ENCODE measurements at regions not wholly inside any gene's neighbourhood (a gene's known extent, or its start where the extent isn't known, plus 50 kb on each side); places are given as distances from the start of the nearest gene placed in this dataset.

DNA sequence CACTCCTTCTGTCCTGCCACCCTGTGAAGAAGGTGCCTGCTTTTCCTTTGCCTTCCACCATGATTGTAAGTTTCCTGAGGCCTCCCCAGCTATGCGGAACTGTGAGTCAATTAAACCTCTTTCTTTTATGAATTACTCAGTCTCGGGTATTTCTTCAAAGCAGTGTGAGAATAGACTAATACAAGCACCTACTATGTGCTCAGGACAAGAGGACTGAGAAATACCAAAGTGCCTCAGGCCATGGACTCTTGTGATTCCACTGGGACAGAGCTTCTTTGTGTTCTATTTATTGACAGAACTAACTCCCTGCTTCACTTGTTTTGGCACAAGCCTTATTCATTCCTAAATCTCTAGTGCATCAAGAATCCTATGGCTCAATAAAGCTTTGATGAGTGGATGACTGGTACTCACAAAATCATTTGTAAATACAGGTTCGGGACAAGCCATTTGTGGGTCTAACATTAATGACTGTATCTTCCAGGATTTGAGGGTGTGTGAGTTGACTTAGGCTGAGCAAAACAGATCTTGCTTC is 204.2 kb downstream of the PDCD6IP start:
- DNase-seq (ENCODE audit: low spot score, unreplicated experiment): no peak
- TF ChIP-seq, protein P1, sequence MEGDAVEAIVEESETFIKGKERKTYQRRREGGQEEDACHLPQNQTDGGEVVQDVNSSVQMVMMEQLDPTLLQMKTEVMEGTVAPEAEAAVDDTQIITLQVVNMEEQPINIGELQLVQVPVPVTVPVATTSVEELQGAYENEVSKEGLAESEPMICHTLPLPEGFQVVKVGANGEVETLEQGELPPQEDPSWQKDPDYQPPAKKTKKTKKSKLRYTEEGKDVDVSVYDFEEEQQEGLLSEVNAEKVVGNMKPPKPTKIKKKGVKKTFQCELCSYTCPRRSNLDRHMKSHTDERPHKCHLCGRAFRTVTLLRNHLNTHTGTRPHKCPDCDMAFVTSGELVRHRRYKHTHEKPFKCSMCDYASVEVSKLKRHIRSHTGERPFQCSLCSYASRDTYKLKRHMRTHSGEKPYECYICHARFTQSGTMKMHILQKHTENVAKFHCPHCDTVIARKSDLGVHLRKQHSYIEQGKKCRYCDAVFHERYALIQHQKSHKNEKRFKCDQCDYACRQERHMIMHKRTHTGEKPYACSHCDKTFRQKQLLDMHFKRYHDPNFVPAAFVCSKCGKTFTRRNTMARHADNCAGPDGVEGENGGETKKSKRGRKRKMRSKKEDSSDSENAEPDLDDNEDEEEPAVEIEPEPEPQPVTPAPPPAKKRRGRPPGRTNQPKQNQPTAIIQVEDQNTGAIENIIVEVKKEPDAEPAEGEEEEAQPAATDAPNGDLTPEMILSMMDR (IDR thresholded peaks at IDR 0.05; ENCODE audit: unreplicated experiment): no peak
- peaks cover 41% of the 10 kb centered on the region for H3K27me3 Mint-ChIP-seq
- no peaks in the 10 kb centered on the region for H3K9me3 Mint-ChIP-seq (ENCODE audit: low read depth)
- H3K4me3 Mint-ChIP-seq (ENCODE audit: low read depth): no peak overlapping the region
- H3K36me3 Mint-ChIP-seq (ENCODE audit: insufficient read depth): no peaks in the 10 kb centered on the region
- H3K4me1 Mint-ChIP-seq (ENCODE audit: low read depth): peaks cover 3% of the 10 kb centered on the region
- H3K27ac Mint-ChIP-seq: no peak overlapping the region

DNA sequence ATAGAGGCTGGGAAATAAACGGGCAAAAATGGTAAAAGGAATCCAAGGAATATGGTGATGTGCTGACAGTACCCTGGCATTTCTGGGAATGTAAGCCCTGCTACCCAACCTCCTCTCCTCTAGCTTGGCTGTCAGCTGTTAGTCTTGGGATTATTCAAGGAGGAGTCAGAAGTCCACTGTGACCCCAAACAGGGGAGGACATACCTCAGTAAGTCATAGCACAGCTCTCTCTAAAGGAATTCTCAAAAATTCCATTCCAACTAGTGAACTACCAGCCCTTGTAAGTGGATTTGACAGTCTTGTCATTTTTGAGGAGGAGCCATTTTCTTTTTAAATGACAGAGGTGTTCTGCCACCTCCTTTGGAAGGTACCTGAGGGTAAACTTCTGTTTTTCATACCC is 207.5 kb downstream of the PDCD6IP start:
- Mint-ChIP-seq H3K4me3 (ENCODE audit: low read depth) (no peak overlapping the region), H3K36me3 (ENCODE audit: insufficient read depth) (no peaks in the 10 kb centered on the region), H3K27ac (no peak overlapping the region), H3K4me1 (ENCODE audit: low read depth) (peaks cover 2% of the 10 kb centered on the region), H3K27me3 (peaks cover 49% of the 10 kb centered on the region), H3K9me3 (ENCODE audit: low read depth) (no peaks in the 10 kb centered on the region)
- TF ChIP-seq, protein P1 (IDR thresholded peaks at IDR 0.05; ENCODE audit: unreplicated experiment): no peak
- DNase-seq (ENCODE audit: low spot score, unreplicated experiment): no peak

DNA sequence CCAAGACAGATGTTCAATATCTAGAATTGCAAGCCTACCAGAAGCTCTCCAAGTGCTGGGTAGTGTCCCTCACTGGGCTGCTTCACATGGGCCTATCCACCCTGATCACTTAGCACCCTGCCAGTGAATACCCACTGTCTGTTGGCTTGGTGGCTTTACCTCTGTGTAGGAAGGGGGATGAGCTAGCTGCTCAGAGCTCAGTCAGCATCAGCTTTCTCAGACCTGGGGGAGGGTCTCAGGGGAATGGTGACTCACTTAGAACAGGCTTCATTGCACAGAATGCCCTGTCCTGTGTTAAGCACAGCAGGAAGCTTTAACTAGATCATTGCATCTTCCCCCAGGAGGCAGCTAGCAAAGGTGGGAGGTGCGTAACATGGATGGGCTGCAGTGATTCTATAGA is 209.8 kb downstream of the PDCD6IP start:
- H3K27me3 Mint-ChIP-seq: peaks cover 49% of the 10 kb centered on the region
- no peak overlapping the region for H3K27ac Mint-ChIP-seq
- DNase-seq (ENCODE audit: low spot score, unreplicated experiment): no peak

DNA sequence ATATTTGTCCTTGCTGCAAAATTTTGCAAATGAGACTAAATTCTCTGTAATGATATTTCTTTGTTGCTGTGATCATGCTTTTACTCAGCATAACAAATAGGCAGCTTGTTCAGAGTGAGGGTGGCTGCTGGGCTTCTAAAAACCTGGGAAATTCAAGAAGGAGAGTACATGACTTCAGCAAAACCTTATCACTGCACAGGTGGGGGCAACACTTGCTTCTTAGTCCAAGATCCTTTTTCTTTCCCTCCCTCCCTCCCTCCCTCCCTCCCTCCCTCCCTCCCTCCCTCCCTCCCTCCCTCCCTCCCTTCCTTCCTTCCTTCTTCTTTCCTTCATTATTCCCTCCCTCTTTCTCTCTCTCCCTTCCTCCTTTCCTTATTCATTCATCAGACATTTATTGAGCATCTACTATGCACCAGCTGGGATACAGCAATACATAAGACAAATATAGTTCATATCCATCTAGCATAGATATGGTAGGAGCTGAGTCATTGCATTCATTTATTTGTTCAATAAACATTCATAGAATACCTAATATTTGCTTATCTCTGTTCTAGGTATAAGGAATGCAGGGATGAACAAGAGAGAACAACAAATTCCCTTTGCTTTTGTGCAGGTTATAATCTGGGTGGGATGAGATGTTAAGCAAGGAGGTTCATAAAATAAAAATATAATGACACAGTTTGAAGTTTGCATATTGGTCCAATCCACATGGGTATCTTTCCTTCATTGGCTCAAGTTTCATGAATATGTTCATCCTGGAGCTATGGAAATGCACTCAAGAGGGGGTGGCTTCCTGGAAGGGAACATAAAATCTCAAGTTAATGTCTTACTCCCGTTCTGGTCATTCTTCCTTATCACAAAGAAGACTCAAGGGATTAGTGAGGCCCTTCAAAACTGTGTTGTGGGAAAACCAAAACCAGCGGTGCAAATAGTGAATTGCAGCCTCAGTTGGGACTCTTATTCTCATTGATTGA is 210.7 kb downstream of the PDCD6IP start:
- TF ChIP-seq, protein P1 (IDR thresholded peaks at IDR 0.05; ENCODE audit: unreplicated experiment): no peak
- Mint-ChIP-seq H3K36me3 (ENCODE audit: insufficient read depth) (no peaks in the 10 kb centered on the region), H3K27me3 (peaks cover 43% of the 10 kb centered on the region), H3K27ac (no peak overlapping the region), H3K9me3 (ENCODE audit: low read depth) (no peaks in the 10 kb centered on the region), H3K4me1 (ENCODE audit: low read depth) (peaks cover 13% of the 10 kb centered on the region), H3K4me3 (ENCODE audit: low read depth) (no peak overlapping the region)
- DNase-seq (ENCODE audit: low spot score, unreplicated experiment): no peak

More for the DNA sequence above, 209.8 kb downstream of the PDCD6IP start:
- TF ChIP-seq, protein P1 (IDR thresholded peaks at IDR 0.05; ENCODE audit: unreplicated experiment): no peak
- H3K36me3 Mint-ChIP-seq (ENCODE audit: insufficient read depth): no peaks in the 10 kb centered on the region
- no peak overlapping the region for H3K4me3 Mint-ChIP-seq (ENCODE audit: low read depth)
- H3K9me3 Mint-ChIP-seq (ENCODE audit: low read depth): no peaks in the 10 kb centered on the region
- H3K4me1 Mint-ChIP-seq (ENCODE audit: low read depth): peaks cover 7% of the 10 kb centered on the region

DNA sequence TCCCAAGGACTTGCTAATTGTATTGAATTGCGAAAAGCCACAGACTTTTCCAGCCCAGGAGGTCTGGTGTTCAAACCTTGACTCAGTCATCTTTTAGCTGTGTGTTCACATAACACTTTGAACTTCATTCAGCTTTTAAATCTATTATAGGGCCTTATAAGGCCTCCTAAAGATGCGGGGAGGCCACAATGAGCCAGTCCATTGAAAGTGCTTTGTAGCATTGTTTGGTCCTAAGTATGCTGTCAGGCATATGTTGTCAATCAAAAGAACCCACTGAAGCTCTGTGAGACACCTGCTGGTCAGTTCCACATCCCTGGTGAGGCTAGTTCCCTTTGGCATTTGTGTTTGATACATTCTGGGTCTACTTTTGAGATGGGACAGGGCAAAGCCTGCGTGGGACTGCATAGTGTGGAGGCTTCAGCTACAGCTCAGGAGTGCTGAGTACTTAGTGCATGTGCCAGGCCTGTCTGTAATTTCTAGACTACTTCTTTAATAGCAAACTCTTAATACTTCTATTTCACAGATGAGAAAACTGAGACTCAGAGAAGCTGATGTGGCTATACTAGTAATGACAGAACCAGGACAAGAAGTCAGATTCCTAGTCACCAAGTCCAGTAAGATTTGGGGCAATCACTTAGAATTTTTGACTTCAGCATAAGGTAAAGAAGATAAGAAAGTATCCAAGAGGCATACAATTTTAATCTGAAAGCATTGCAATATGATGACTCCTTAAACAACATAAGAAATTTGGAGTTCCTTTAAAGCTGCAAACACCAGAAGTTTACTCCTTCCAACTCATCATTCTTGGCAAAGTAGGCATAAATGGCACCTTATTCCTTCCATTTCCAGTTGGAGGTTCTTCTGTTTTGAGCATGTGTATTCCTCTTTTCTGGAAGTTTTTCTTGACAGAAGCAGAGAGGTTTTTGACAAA is 213.0 kb downstream of the PDCD6IP start:
- H3K27ac Mint-ChIP-seq: peak overlapping the region; percentile 73
- no peak overlapping the region for H3K4me3 Mint-ChIP-seq (ENCODE audit: low read depth)
- no peak for DNase-seq (ENCODE audit: low spot score, unreplicated experiment)
- TF ChIP-seq, protein P1 (IDR thresholded peaks at IDR 0.05; ENCODE audit: unreplicated experiment): no peak
- peaks cover 14% of the 10 kb centered on the region for H3K4me1 Mint-ChIP-seq (ENCODE audit: low read depth)
- H3K36me3 Mint-ChIP-seq (ENCODE audit: insufficient read depth): no peaks in the 10 kb centered on the region
- peaks cover 34% of the 10 kb centered on the region for H3K27me3 Mint-ChIP-seq
- no peaks in the 10 kb centered on the region for H3K9me3 Mint-ChIP-seq (ENCODE audit: low read depth)
